BLaER1 treated with 17β-estradiol and CSF1 and Interleukin-3, amounts not matched to agents 10 nM and 100 nM (cell line): ENCODE measurements at regions not wholly inside any gene's neighbourhood (a gene's known extent, or its start where the extent isn't known, plus 50 kb on each side); places are given as distances from the start of the nearest gene placed in this dataset.
"Not testable (repeated sequence)": the region's sequence is repeated elsewhere in the genome, so short reads cannot be mapped to it uniquely, and the experiment has no call there.

Experiments used
- H3K27ac ChIP-seq, 11 experiments: shearing (Covaris generic); formaldehyde crosslinking; 2 replicates each; pipeline ENCODE4 v1.8.1; 2022
- H3K27me3 ChIP-seq, 11 experiments: shearing (Covaris generic); formaldehyde crosslinking; 2 replicates each; pipeline ENCODE4 v1.8.1; 2022
- H3K36me3 ChIP-seq, 11 experiments: shearing (Covaris generic); formaldehyde crosslinking; 2 replicates each; pipeline ENCODE4 v1.8.1; 2022
- H3K4me1 ChIP-seq, 10 experiments: shearing (Covaris generic); formaldehyde crosslinking; 2 replicates each; pipeline ENCODE4 v1.8.1; 2022
- H3K4me2 ChIP-seq, 11 experiments: shearing (Covaris generic); formaldehyde crosslinking; 2 replicates each; pipeline ENCODE4 v1.8.1; 2022
- H3K4me3 ChIP-seq, 10 experiments: shearing (Covaris generic); formaldehyde crosslinking; 2 replicates each; pipeline ENCODE4 v1.8.1; 2022
- H3K9ac ChIP-seq, 11 experiments: shearing (Covaris generic); formaldehyde crosslinking; 2 replicates each; pipeline ENCODE4 v1.8.1; 2022
- H3K9me3 ChIP-seq, 11 experiments: shearing (Covaris generic); formaldehyde crosslinking; replicated peaks in 1 of 11; 2 replicates each; pipeline ENCODE4 v1.8.1; 2022
- H4K20me1 ChIP-seq, 11 experiments: shearing (Covaris generic); formaldehyde crosslinking; 2 replicates each; pipeline ENCODE4 v1.8.1; 2022
- Cebpa-rat ChIP-seq, 11 experiments: shearing (Covaris generic); IDR thresholded peaks; 2 replicates each; pipeline ENCODE4 v1.8.1; 2022

- no peak overlapping the region for H3K27ac ChIP-seq
- no peaks in the 10 kb centered on the region for H3K36me3 ChIP-seq
- no peaks in the 10 kb centered on the region for H4K20me1 ChIP-seq
- H3K27me3 ChIP-seq = no peaks in the 10 kb centered on the region
- TF ChIP-seq Cebpa-rat (IDR thresholded peaks at IDR 0.05) = no peak
- no peak overlapping the region for H3K9ac ChIP-seq
- H3K9me3 ChIP-seq = no peaks in the 10 kb centered on the region
- H3K4me1 ChIP-seq = no peaks in the 10 kb centered on the region
- no peak overlapping the region for H3K4me2 ChIP-seq
- no peak overlapping the region for H3K4me3 ChIP-seq
These were observed 199.8 kb upstream of the FAT3 start for GRCh38 chr11:92024788-92025187.

GRCh38 chr11:92022499-92022898 is 202.1 kb upstream of the FAT3 start:
- Histone ChIP-seq H3K27me3 (no peaks in the 10 kb centered on the region), H3K27ac (no peak overlapping the region), H3K9me3 (peaks cover 0 to 3% (median 0%) of the 10 kb centered on the region in 11 experiments; a peak in 2 of 22 replicates), H3K4me2 (no peak overlapping the region), H4K20me1 (no peaks in the 10 kb centered on the region), H3K4me3 (no peak overlapping the region), H3K4me1 (no peaks in the 10 kb centered on the region), H3K36me3 (no peaks in the 10 kb centered on the region), H3K9ac (no peak overlapping the region)
- no peak for TF ChIP-seq Cebpa-rat (IDR thresholded peaks at IDR 0.05)

- H3K9me3 ChIP-seq = peaks cover 4 to 27% (median 9%) of the 10 kb centered on the region in 11 experiments; a peak in 13 of 22 replicates
These were observed 206.3 kb upstream of the FAT3 start for GRCh38 chr11:92018332-92018731.

GRCh38 chr11:92008249-92008648 is 216.4 kb upstream of the FAT3 start:
- Histone ChIP-seq H3K27ac (no peak overlapping the region), H3K4me3 (no peak overlapping the region), H3K9ac (no peak overlapping the region), H3K4me1 (no peaks in the 10 kb centered on the region), H4K20me1 (no peaks in the 10 kb centered on the region), H3K9me3 (no peaks in the 10 kb centered on the region), H3K36me3 (no peaks in the 10 kb centered on the region), H3K27me3 (no peaks in the 10 kb centered on the region), H3K4me2 (no peak overlapping the region)
- no peak for TF ChIP-seq Cebpa-rat (IDR thresholded peaks at IDR 0.05)

More at GRCh38 chr11:92018332-92018731, 206.3 kb upstream of the FAT3 start:
- Histone ChIP-seq H3K36me3 (no peaks in the 10 kb centered on the region), H3K4me3 (no peak overlapping the region), H4K20me1 (no peaks in the 10 kb centered on the region), H3K9ac (no peak overlapping the region), H3K4me1 (no peaks in the 10 kb centered on the region), H3K4me2 (no peak overlapping the region), H3K27ac (no peak overlapping the region), H3K27me3 (no peaks in the 10 kb centered on the region)
- TF ChIP-seq Cebpa-rat (IDR thresholded peaks at IDR 0.05) = no peak

GRCh38 chr11:92002568-92002967 is 222.1 kb upstream of the FAT3 start:
- Histone ChIP-seq H3K9me3 (no peaks in the 10 kb centered on the region), H3K9ac (no peak overlapping the region), H3K4me1 (no peaks in the 10 kb centered on the region), H4K20me1 (no peaks in the 10 kb centered on the region), H3K36me3 (no peaks in the 10 kb centered on the region), H3K4me3 (no peak overlapping the region), H3K27ac (no peak overlapping the region), H3K27me3 (no peaks in the 10 kb centered on the region), H3K4me2 (no peak overlapping the region)
- TF ChIP-seq Cebpa-rat (IDR thresholded peaks at IDR 0.05) = no peak

GRCh38 chr11:91998481-91998880 is 226.1 kb upstream of the FAT3 start:
- Histone ChIP-seq H3K36me3 (no peaks in the 10 kb centered on the region), H3K4me2 (no peak overlapping the region)

GRCh38 chr11:91997226-91997625 is 227.4 kb upstream of the FAT3 start:
- no peaks in the 10 kb centered on the region for H3K27me3 ChIP-seq

More at GRCh38 chr11:91998481-91998880, 226.1 kb upstream of the FAT3 start:
- Histone ChIP-seq H3K27me3 (no peaks in the 10 kb centered on the region), H3K27ac (no peak overlapping the region), H3K4me3 (no peak overlapping the region), H3K4me1 (no peaks in the 10 kb centered on the region), H3K9ac (no peak overlapping the region), H3K9me3 (no peaks in the 10 kb centered on the region), H4K20me1 (no peaks in the 10 kb centered on the region)
- TF ChIP-seq Cebpa-rat (IDR thresholded peaks at IDR 0.05) = no peak

GRCh38 chr11:91996526-91996925 is 228.1 kb upstream of the FAT3 start:
- H3K4me3 ChIP-seq = no peak overlapping the region
- no peak for TF ChIP-seq Cebpa-rat (IDR thresholded peaks at IDR 0.05)
- H3K27ac ChIP-seq = no peak overlapping the region
- H3K4me2 ChIP-seq = no peak overlapping the region
- H3K4me1 ChIP-seq = no peaks in the 10 kb centered on the region
- H3K36me3 ChIP-seq = no peaks in the 10 kb centered on the region
- no peak overlapping the region for H3K9ac ChIP-seq
- H3K27me3 ChIP-seq = no peaks in the 10 kb centered on the region
- H4K20me1 ChIP-seq = no peaks in the 10 kb centered on the region
- no peaks in the 10 kb centered on the region for H3K9me3 ChIP-seq

More at GRCh38 chr11:91997226-91997625, 227.4 kb upstream of the FAT3 start:
- no peaks in the 10 kb centered on the region for H3K9me3 ChIP-seq
- H4K20me1 ChIP-seq = no peaks in the 10 kb centered on the region
- no peaks in the 10 kb centered on the region for H3K36me3 ChIP-seq
- no peak overlapping the region for H3K4me3 ChIP-seq
- H3K4me1 ChIP-seq = no peaks in the 10 kb centered on the region
- no peak overlapping the region for H3K27ac ChIP-seq
- H3K4me2 ChIP-seq = no peak overlapping the region
- no peak overlapping the region for H3K9ac ChIP-seq
- TF ChIP-seq Cebpa-rat (IDR thresholded peaks at IDR 0.05) = no peak

GRCh38 chr11:91988443-91988842 is 236.2 kb upstream of the FAT3 start:
- not testable (repeated sequence) for H3K4me2 ChIP-seq, H3K4me3 ChIP-seq, H3K27me3 ChIP-seq, H3K4me1 ChIP-seq, H3K9ac ChIP-seq, H3K27ac ChIP-seq, H4K20me1 ChIP-seq, H3K36me3 ChIP-seq, H3K9me3 ChIP-seq

- Histone ChIP-seq H3K4me2 (no peak overlapping the region), H3K9me3 (0 out of 22 replicates have a peak, but pooled peaks cover 0 to 7% (median 0%) of the 10 kb centered on the region in 11 experiments), H3K27me3 (no peaks in the 10 kb centered on the region), H3K9ac (no peak overlapping the region), H3K27ac (no peak overlapping the region), H3K4me3 (no peak overlapping the region), H3K4me1 (no peaks in the 10 kb centered on the region), H4K20me1 (no peaks in the 10 kb centered on the region), H3K36me3 (no peaks in the 10 kb centered on the region)
- TF ChIP-seq Cebpa-rat (IDR thresholded peaks at IDR 0.05) = no peak
These were observed 238.4 kb upstream of the FAT3 start for GRCh38 chr11:91986218-91986617.
